H1 (cell line): ENCODE measurements at regions not wholly inside any gene's neighbourhood (a gene's known extent, or its start where the extent isn't known, plus 50 kb on each side); places are given as distances from the start of the nearest gene placed in this dataset.

Source experiments
- CTCF ChIA-PET: fragments of 300-600 bp; sonication (Branson Sonifier 250); formaldehyde crosslinking; loops from one replicate; lab custom pipeline; 2021; ENCODE audit not compliant: partially characterized antibody; lab: Charles Lee
- POLR2A ChIA-PET: fragments of 300-600 bp; sonication (Branson Sonifier 250); formaldehyde crosslinking; loops from one replicate; lab custom pipeline; 2021; ENCODE audit warnings: inconsistent platforms; ENCODE audit not compliant: partially characterized antibody; lab: Charles Lee
- DNase-seq, 2 experiments: peaks; one replicate each; pipeline versions ENCODE4 v3.0.0 to v3.0.0-alpha.2; 2010 to 2022; ENCODE audit warnings: low spot score in 2 of 2, low read depth in 1 of 2, mixed read lengths in 1 of 2
- FAIRE-seq: peaks from 2 replicates; lab custom pipeline; 2011; peaks lifted over from hg19 to GRCh38; lab: Jason Lieb, UNC
- H2AFZ ChIP-seq: 2 replicates; pipeline ENCODE4 v1.8.1; 2012; ENCODE audit warnings: low read length, inconsistent platforms
- H2AK5ac ChIP-seq: 2 replicates; pipeline ENCODE4 v1.6.1; 2013; ENCODE audit warnings: low read depth, low read length
- H2BK120ac ChIP-seq: replicated peaks from 2 replicates; pipeline ENCODE3; 2013; ENCODE audit warnings: low read depth, low read length, inconsistent platforms
- H2BK12ac ChIP-seq: 2 replicates; pipeline ENCODE4 v1.6.1; 2013; ENCODE audit warnings: low read depth, low read length
- H2BK15ac ChIP-seq: 2 replicates; pipeline ENCODE4 v1.6.1; 2013; ENCODE audit warnings: low read length
- H2BK20ac ChIP-seq: 2 replicates; pipeline ENCODE4 v1.6.1; 2013; ENCODE audit warnings: low read length
- H2BK5ac ChIP-seq: 2 replicates; pipeline ENCODE4 v1.6.1; 2013; ENCODE audit warnings: low read depth, low read length
- H3K14ac ChIP-seq: 2 replicates; pipeline ENCODE4 v1.6.1; 2013; ENCODE audit warnings: inconsistent platforms; ENCODE audit not compliant: insufficient read length
- H3K18ac ChIP-seq: 2 replicates; pipeline ENCODE4 v1.6.1; 2013; ENCODE audit warnings: low read length; ENCODE audit errors: extremely low read depth
- H3K23ac ChIP-seq: 2 replicates; pipeline ENCODE4 v1.6.1; 2013; ENCODE audit warnings: inconsistent platforms; ENCODE audit not compliant: insufficient read length
- H3K23me2 ChIP-seq: 2 replicates; pipeline ENCODE4 v1.6.1; 2013; ENCODE audit warnings: low read depth, low read length
- H3K27ac ChIP-seq: 2 replicates; pipeline ENCODE4 v1.6.1; 2011; ENCODE audit warnings: low read depth, low read length, inconsistent platforms
- H3K27me3 ChIP-seq, 4 experiments: replicated peaks in 1 of 4; 1 replicate in 1 of 4; 2 replicates in 3 of 4; pipeline versions ENCODE4 v1.6.1 to v1.8.1; 2011 to 2013; ENCODE audit warnings: low read length in 3 of 4, mild to moderate bottlenecking in 3 of 4, inconsistent platforms in 2 of 4, mixed read lengths in 2 of 4, moderate library complexity in 1 of 4; ENCODE audit not compliant: control insufficient read depth in 3 of 4, insufficient read depth in 3 of 4; ENCODE audit errors: extremely low read depth in 1 of 4
- H3K36me3 ChIP-seq, 4 experiments: 2 replicates each; pipeline versions ENCODE4 v1.6.1 to v1.8.1; 2011 to 2013; ENCODE audit warnings: mild to moderate bottlenecking in 4 of 4, low read length in 3 of 4, moderate library complexity in 2 of 4, control low read depth in 1 of 4, inconsistent platforms in 1 of 4; ENCODE audit not compliant: insufficient read depth in 4 of 4, control insufficient read depth in 2 of 4
- H3K4ac ChIP-seq: replicated peaks from 2 replicates; pipeline ENCODE3; 2013; ENCODE audit warnings: low read length, low read depth, mixed read lengths, inconsistent platforms; ENCODE audit not compliant: insufficient read length
- H3K4me1 ChIP-seq, 4 experiments: replicated peaks in 1 of 4; 1 replicate in 1 of 4; 2 replicates in 3 of 4; pipeline versions ENCODE4 v1.6.1 to v1.8.1; 2011 to 2013; ENCODE audit warnings: low read length in 3 of 4, inconsistent platforms in 2 of 4, mixed read lengths in 1 of 4; ENCODE audit not compliant: insufficient read depth in 4 of 4, control insufficient read depth in 3 of 4
- H3K4me2 ChIP-seq, 2 experiments: 2 replicates each; pipeline versions ENCODE4 v1.6.1 to v1.8.1; 2011 to 2013; ENCODE audit warnings: low read depth in 2 of 2, low read length in 2 of 2, control low read depth in 1 of 2, inconsistent platforms in 1 of 2, mild to moderate bottlenecking in 1 of 2; ENCODE audit not compliant: insufficient read depth in 1 of 2
- H3K4me3 ChIP-seq, 4 experiments: fragments of 200-600, 300-600 bp in 1 of 4; sonication (generic), shearing (Covaris generic), sonication (Bioruptor Twin) in 1 of 4; 2 replicates each; pipeline versions ENCODE4 v1.5.1 to v1.8.1; 2011 to 2016; ENCODE audit warnings: low read length in 4 of 4, low read depth in 3 of 4, control low read depth in 2 of 4, inconsistent platforms in 2 of 4, mild to moderate bottlenecking in 2 of 4, mixed read lengths in 1 of 4, moderate library complexity in 1 of 4; ENCODE audit not compliant: insufficient read depth in 2 of 4; ENCODE audit errors: extremely low read depth in 1 of 4
- H3K56ac ChIP-seq: replicated peaks from 2 replicates; pipeline ENCODE3; 2013; ENCODE audit warnings: low read depth, mild to moderate bottlenecking, mixed read lengths, low read length, inconsistent platforms; ENCODE audit not compliant: insufficient read length
- H3K79me1 ChIP-seq: 2 replicates; pipeline ENCODE4 v1.6.1; 2013; ENCODE audit warnings: low read depth, low read length, control low read depth
- H3K79me2 ChIP-seq, 2 experiments: 2 replicates each; pipeline versions ENCODE4 v1.6.1 to v1.8.1; 2012 to 2013; ENCODE audit warnings: low read length in 2 of 2, mild to moderate bottlenecking in 2 of 2, inconsistent platforms in 1 of 2; ENCODE audit not compliant: insufficient read depth in 2 of 2, control insufficient read depth in 1 of 2
- H3K9ac ChIP-seq, 4 experiments: replicated peaks in 1 of 4; 1 replicate in 1 of 4; 2 replicates in 3 of 4; pipeline versions ENCODE4 v1.6.1 to v1.8.1; 2011 to 2013; ENCODE audit warnings: low read depth in 3 of 4, low read length in 3 of 4, control low read depth in 2 of 4, mild to moderate bottlenecking in 2 of 4, moderate library complexity in 2 of 4, inconsistent platforms in 1 of 4; ENCODE audit errors: extremely low read depth in 1 of 4
- H3K9me3 ChIP-seq, 2 experiments: 2 replicates each; pipeline versions ENCODE4 v1.6.1 to v1.8.1; 2012 to 2013; ENCODE audit warnings: mild to moderate bottlenecking in 2 of 2, moderate library complexity in 2 of 2, control low read depth in 1 of 2, inconsistent platforms in 1 of 2, low read depth in 1 of 2, low read length in 1 of 2, mixed read lengths in 1 of 2; ENCODE audit not compliant: insufficient read depth in 2 of 2
- H4K20me1 ChIP-seq, 2 experiments: replicated peaks in 1 of 2; 2 replicates each; pipeline versions ENCODE3 to v1.8.1; 2011 to 2013; ENCODE audit warnings: inconsistent platforms in 2 of 2, low read length in 2 of 2, mild to moderate bottlenecking in 1 of 2; ENCODE audit not compliant: insufficient read depth in 2 of 2, control insufficient read depth in 1 of 2
- H4K5ac ChIP-seq: 2 replicates; pipeline ENCODE4 v1.6.1; 2013; ENCODE audit warnings: low read length, low read depth, mixed read lengths, inconsistent platforms; ENCODE audit not compliant: insufficient read length
- H4K8ac ChIP-seq: 2 replicates; pipeline ENCODE4 v1.8.0; 2013; ENCODE audit warnings: mild to moderate bottlenecking, moderate library complexity, low read length, inconsistent platforms; ENCODE audit not compliant: insufficient read depth; ENCODE audit errors: extremely low read depth
- H4K91ac ChIP-seq: replicated peaks from 2 replicates; pipeline ENCODE3; 2013; ENCODE audit warnings: low read length, mixed read lengths, inconsistent platforms; ENCODE audit not compliant: insufficient read length
- RFX5 ChIP-seq: IDR thresholded peaks from 2 replicates; pipeline ENCODE4 v1.6.1; 2011; ENCODE audit warnings: low read depth, low read length, improper control_type of control experiment, borderline replicate concordance
- WGBS, 2 experiments: shearing (Covaris generic) in 1 of 2; methylation state at CpG; one replicate each; pipeline versions ENCODE4 v1.1.6 to v1.1.7; 2013 to 2015; ENCODE audit warnings: low lambda C conversion rate in 2 of 2, mixed read lengths in 2 of 2, inconsistent platforms in 1 of 2, low coverage in 1 of 2, missing lambda C conversion rate in 1 of 2; ENCODE audit not compliant: insufficient replicate concordance in 2 of 2, insufficient coverage in 1 of 2, insufficient read length in 1 of 2; ENCODE audit errors: extremely low coverage in 1 of 2, missing lambda C conversion rate in 1 of 2; 5-methylcytosine and 5-hydroxymethylcytosine counted together

DNA sequence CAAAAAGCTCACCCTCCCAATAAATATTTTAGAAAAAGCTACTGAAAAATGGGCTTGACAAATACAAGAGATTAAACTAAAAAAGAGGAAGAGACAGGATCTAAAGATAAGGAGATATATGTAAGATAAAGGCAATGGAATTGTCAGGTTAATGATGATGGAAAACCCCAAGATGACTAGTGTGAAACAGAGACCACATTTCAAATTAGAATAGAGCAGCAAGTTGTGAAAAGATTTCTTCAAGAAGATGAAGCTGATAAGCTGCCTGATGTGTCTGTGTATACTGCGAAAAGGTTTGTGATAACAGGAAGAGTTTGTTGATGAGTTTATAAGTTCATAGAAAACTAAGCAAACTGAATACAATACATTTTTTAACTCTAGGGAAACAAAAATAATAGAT is 840.1 kb upstream of the SLITRK5 start:
- H3K23ac ChIP-seq = no peak overlapping the region
- no peak overlapping the region for H4K5ac ChIP-seq
- no peak for DNase-seq
- 56% methylated on average over 1 of the region's 1 CpG; no CpG with 5 or more reads in 1 of the 2 experiments for WGBS, 2 experiments
- no peak overlapping the region for H3K9ac ChIP-seq
- no peak overlapping the region for H2BK15ac ChIP-seq
- H4K91ac ChIP-seq = no peak overlapping the region
- H3K4ac ChIP-seq = no peak overlapping the region
- no peak overlapping the region for H3K4me2 ChIP-seq
- H3K36me3 ChIP-seq = no peaks in the 10 kb centered on the region; a peak in 1 of 8 replicates
- no peak overlapping the region for H2BK12ac ChIP-seq
- no peak overlapping the region for H3K18ac ChIP-seq
- no peaks in the 10 kb centered on the region for H3K79me1 ChIP-seq
- H4K20me1 ChIP-seq = no peaks in the 10 kb centered on the region
- no peak overlapping the region for H3K14ac ChIP-seq
- ChIA-PET CTCF (interaction anchor here (0.7 kb wide), 1 partner anchor 370 kb away, joined by 3 read pairs; no protein-coding TSS in a partner anchor), POLR2A (no interaction called here)
- no peak for TF ChIP-seq RFX5
- no peak overlapping the region for H2AK5ac ChIP-seq
- no peak overlapping the region for H2BK5ac ChIP-seq
- no peaks in the 10 kb centered on the region for H3K79me2 ChIP-seq
- H3K27me3 ChIP-seq = no peaks in the 10 kb centered on the region
- no peak overlapping the region for H2AFZ ChIP-seq
- H3K23me2 ChIP-seq = no peaks in the 10 kb centered on the region
- H4K8ac ChIP-seq = no peak overlapping the region
- H3K9me3 ChIP-seq = peaks cover 5 to 7% of the 10 kb centered on the region in 2 experiments; a peak in 3 of 4 replicates
- H3K4me3 ChIP-seq = no peak overlapping the region
- no peak overlapping the region for H3K27ac ChIP-seq
- H2BK120ac ChIP-seq = no peak overlapping the region
- FAIRE-seq = no peak
- no peak overlapping the region for H2BK20ac ChIP-seq
- H3K56ac ChIP-seq = no peak overlapping the region
- peaks cover 0 to 4% (median 0%) of the 10 kb centered on the region in 4 experiments; a peak in 2 of 7 replicates for H3K4me1 ChIP-seq
